ENCODE measurements at regions not wholly inside any gene's neighbourhood (a gene's known extent, or its start where the extent isn't known, plus 50 kb on each side); places are given as distances from the start of the nearest gene placed in this dataset.

- TF ChIP-seq MAX (CRISPR knock-in tag; IDR thresholded peaks at IDR 0.05) (no peak), SP2 (IDR thresholded peaks at IDR 0.05; ENCODE audit: extremely low read depth, low read depth, low read length, poor library complexity, severe bottlenecking) (no peak), FOXM1 (IDR thresholded peaks at IDR 0.05; ENCODE audit: low read depth) (no peak), FOXM1 (CRISPR knock-in tag; IDR thresholded peaks at IDR 0.05; ENCODE audit: low read depth) (no peak), ZNF232 (CRISPR knock-in tag; IDR thresholded peaks at IDR 0.05) (no peak), U2AF2 (optimal IDR thresholded peaks at IDR 0.05; ENCODE audit: low read depth, low read length) (no peak), MNT (conservative IDR thresholded peaks at IDR 0.05) (no peak), ZBTB12 (CRISPR knock-in tag; IDR thresholded peaks at IDR 0.05) (no peak), CTCF (IDR thresholded peaks at IDR 0.05 in 2 of 3, conservative IDR thresholded peaks at IDR 0.05 in 1 of 3; ENCODE audit: insufficient read depth in 2 of 3, low read depth in 1 of 3, low read length in 3 of 3) (no peak), CHD4 (IDR thresholded peaks at IDR 0.05; ENCODE audit: insufficient read depth, insufficient replicate concordance, low read depth, low read length, poor library complexity, severe bottlenecking) (no peak), NBN (IDR thresholded peaks at IDR 0.05; ENCODE audit: low read depth) (no peak), MAFK (IDR thresholded peaks at IDR 0.05; ENCODE audit: low read length) (no peak), CBX8 (IDR thresholded peaks at IDR 0.05; ENCODE audit: borderline replicate concordance, extremely low read depth, low read depth, low read length, poor library complexity, severe bottlenecking) (no peak)
Observed at GRCh38 chr3:70738291-70738681, 425.8 kb upstream of the MDFIC2 start.
